ENCODE measurements at regions not wholly inside any gene's neighbourhood (a gene's known extent, or its start where the extent isn't known, plus 50 kb on each side); places are given as distances from the start of the nearest gene placed in this dataset.

- no peaks in the 10 kb centered on the region for H3K27me3 Mint-ChIP-seq (ENCODE audit: low read depth)
- no peak overlapping the region for H3K27ac Mint-ChIP-seq
- no peaks in the 10 kb centered on the region for H3K36me3 Mint-ChIP-seq
- H3K4me1 Mint-ChIP-seq, result peaks cover 3% of the 10 kb centered on the region; the same call in 1 of the 2 replicates
- ATAC-seq (no peak), DNase-seq (ENCODE audit: low spot score) (no peak)
- CTCF ChIA-PET, result no interaction called here
- H3K9me3 Mint-ChIP-seq, result peaks cover 8% of the 10 kb centered on the region
- POLR2A ChIA-PET, result no interaction called here
- H3K4me3 Mint-ChIP-seq, result no peak overlapping the region
- TF ChIP-seq CBFB (CRISPR knock-in tag; IDR thresholded peaks at IDR 0.05; ENCODE audit: low read depth), result no peak
- TF ChIP-seq FOXP1 (CRISPR knock-in tag; IDR thresholded peaks at IDR 0.05; ENCODE audit: borderline replicate concordance), result no peak
- no peak for TF ChIP-seq ATF3 (CRISPR knock-in tag; conservative IDR thresholded peaks at IDR 0.05)
- TF ChIP-seq MAX (CRISPR knock-in tag; IDR thresholded peaks at IDR 0.05), result no peak
- no peak for TF ChIP-seq JAZF1 (CRISPR knock-in tag; IDR thresholded peaks at IDR 0.05)
- TF ChIP-seq ZNF317 (CRISPR knock-in tag; IDR thresholded peaks at IDR 0.05; ENCODE audit: borderline replicate concordance, low read depth), result no peak
- TF ChIP-seq MYBL2 (CRISPR knock-in tag; IDR thresholded peaks at IDR 0.05), result no peak
- TF ChIP-seq NR3C1 (CRISPR knock-in tag; conservative IDR thresholded peaks at IDR 0.05; ENCODE audit: low read depth), result no peak
- no peak for TF ChIP-seq IRF1 (CRISPR knock-in tag; IDR thresholded peaks at IDR 0.05)
- no peak for TF ChIP-seq AR (CRISPR knock-in tag; IDR thresholded peaks at IDR 0.05)
- TF ChIP-seq ESRRA (CRISPR knock-in tag; IDR thresholded peaks at IDR 0.05; ENCODE audit: borderline replicate concordance), result no peak
- TF ChIP-seq ZNF232 (CRISPR knock-in tag; IDR thresholded peaks at IDR 0.05), result no peak
- no peak for TF ChIP-seq KAT7 (CRISPR knock-in tag; IDR thresholded peaks at IDR 0.05; ENCODE audit: borderline replicate concordance)
- TF ChIP-seq ZSCAN18 (CRISPR knock-in tag; IDR thresholded peaks at IDR 0.05), result no peak
- no peak for TF ChIP-seq ERG (CRISPR knock-in tag; IDR thresholded peaks at IDR 0.05)
- no peak for TF ChIP-seq RORB (CRISPR knock-in tag; IDR thresholded peaks at IDR 0.05)
- no peak for TF ChIP-seq TEAD1 (CRISPR knock-in tag; IDR thresholded peaks at IDR 0.05)
Observed at GRCh38 chr1:82932207-82932606, 1066.7 kb downstream of the TTLL7 start.

GRCh38 chr1:82931006-82931405, 1067.9 kb downstream of the TTLL7 start:
- Mint-ChIP-seq H3K36me3 (no peaks in the 10 kb centered on the region), H3K4me3 (no peak overlapping the region), H3K27me3 (ENCODE audit: low read depth) (no peaks in the 10 kb centered on the region), H3K9me3 (peaks cover 3% of the 10 kb centered on the region), H3K4me1 (peaks cover 3% of the 10 kb centered on the region; the same call in 1 of the 2 replicates), H3K27ac (no peak overlapping the region)
- no peak for ATAC-seq
- POLR2A ChIA-PET, result no interaction called here
- DNase-seq (ENCODE audit: low spot score), result no peak
- CTCF ChIA-PET, result no interaction called here
- TF ChIP-seq TEAD1 (CRISPR knock-in tag; IDR thresholded peaks at IDR 0.05), result no peak
- TF ChIP-seq PRRX2 (CRISPR knock-in tag; IDR thresholded peaks at IDR 0.05), result no peak
- no peak for TF ChIP-seq MYBL2 (CRISPR knock-in tag; IDR thresholded peaks at IDR 0.05)
- no peak for TF ChIP-seq GRHL2 (CRISPR knock-in tag; IDR thresholded peaks at IDR 0.05; ENCODE audit: insufficient replicate concordance, severe bottlenecking)
- TF ChIP-seq ZBTB21 (CRISPR knock-in tag; IDR thresholded peaks at IDR 0.05; ENCODE audit: borderline replicate concordance), result no peak
- TF ChIP-seq IRF1 (CRISPR knock-in tag; IDR thresholded peaks at IDR 0.05), result no peak
- TF ChIP-seq ZNF317 (CRISPR knock-in tag; IDR thresholded peaks at IDR 0.05; ENCODE audit: borderline replicate concordance, low read depth), result no peak
- TF ChIP-seq MXD4 (CRISPR knock-in tag; IDR thresholded peaks at IDR 0.05; ENCODE audit: borderline replicate concordance), result no peak
- no peak for TF ChIP-seq ZNF532 (CRISPR knock-in tag; IDR thresholded peaks at IDR 0.05; ENCODE audit: borderline replicate concordance)
